ENCODE measurements at regions not wholly inside any gene's neighbourhood (a gene's known extent, or its start where the extent isn't known, plus 50 kb on each side); places are given as distances from the start of the nearest gene placed in this dataset.

- Histone ChIP-seq H3K27ac (no peak overlapping the region), H3K9ac (ENCODE audit: insufficient read length) (no peak overlapping the region), H3K4me3 (no peak overlapping the region), H3K9me3 (ENCODE audit: low read depth, low read length) (no peaks in the 10 kb centered on the region), H3K36me3 (ENCODE audit: insufficient read depth, low read length) (no peaks in the 10 kb centered on the region)
- no peak for TF ChIP-seq EZH2 (IDR thresholded peaks at IDR 0.05)
- TF ChIP-seq FOXP2 (optimal IDR thresholded peaks at IDR 0.05; ENCODE audit: control extremely low read depth, extremely low read length, insufficient read depth) = no peak
- no peak for TF ChIP-seq POLR2AphosphoS5 (IDR thresholded peaks at IDR 0.05; ENCODE audit: borderline replicate concordance, low read depth, low read length)
- no peak for DNase-seq (ENCODE audit: low read depth, low spot score)
Measured at GRCh38 chr1:187114792-187115191, 286.0 kb downstream of the PLA2G4A start.

- DNase-seq (ENCODE audit: low read depth, low spot score) = no peak
- TF ChIP-seq EZH2 (IDR thresholded peaks at IDR 0.05) (no peak), FOXP2 (optimal IDR thresholded peaks at IDR 0.05; ENCODE audit: control extremely low read depth, extremely low read length, insufficient read depth) (no peak), POLR2AphosphoS5 (IDR thresholded peaks at IDR 0.05; ENCODE audit: borderline replicate concordance, low read depth, low read length) (no peak)
- Histone ChIP-seq H3K9ac (ENCODE audit: insufficient read length) (no peak overlapping the region), H3K27ac (no peak overlapping the region), H3K36me3 (ENCODE audit: insufficient read depth, low read length) (no peaks in the 10 kb centered on the region), H3K4me3 (no peak overlapping the region), H3K9me3 (ENCODE audit: low read depth, low read length) (no peaks in the 10 kb centered on the region)
Measured at GRCh38 chr1:187121661-187122060, 292.9 kb downstream of the PLA2G4A start.

- Histone ChIP-seq H3K9ac (ENCODE audit: insufficient read length) (no peak overlapping the region), H3K27ac (no peak overlapping the region), H3K9me3 (ENCODE audit: low read depth, low read length) (no peaks in the 10 kb centered on the region), H3K4me3 (no peak overlapping the region), H3K36me3 (ENCODE audit: insufficient read depth, low read length) (no peaks in the 10 kb centered on the region)
- TF ChIP-seq EZH2 (IDR thresholded peaks at IDR 0.05) (no peak), FOXP2 (optimal IDR thresholded peaks at IDR 0.05; ENCODE audit: control extremely low read depth, extremely low read length, insufficient read depth) (no peak), POLR2AphosphoS5 (IDR thresholded peaks at IDR 0.05; ENCODE audit: borderline replicate concordance, low read depth, low read length) (no peak)
- no peak for DNase-seq (ENCODE audit: low read depth, low spot score)
Measured at GRCh38 chr1:187122566-187122965, 293.8 kb downstream of the PLA2G4A start.

- Histone ChIP-seq H3K36me3 (ENCODE audit: insufficient read depth, low read length) (no peaks in the 10 kb centered on the region), H3K27ac (no peak overlapping the region), H3K4me3 (no peak overlapping the region), H3K9me3 (ENCODE audit: low read depth, low read length) (no peaks in the 10 kb centered on the region), H3K9ac (ENCODE audit: insufficient read length) (no peak overlapping the region)
- DNase-seq (ENCODE audit: low read depth, low spot score) = no peak
- TF ChIP-seq EZH2 (IDR thresholded peaks at IDR 0.05) (no peak), FOXP2 (optimal IDR thresholded peaks at IDR 0.05; ENCODE audit: control extremely low read depth, extremely low read length, insufficient read depth) (no peak), POLR2AphosphoS5 (IDR thresholded peaks at IDR 0.05; ENCODE audit: borderline replicate concordance, low read depth, low read length) (no peak)
Measured at GRCh38 chr1:187129132-187129531, 300.4 kb downstream of the PLA2G4A start.

- no peak for TF ChIP-seq EZH2 (IDR thresholded peaks at IDR 0.05)
- TF ChIP-seq FOXP2 (optimal IDR thresholded peaks at IDR 0.05; ENCODE audit: control extremely low read depth, extremely low read length, insufficient read depth) = no peak
- no peak for TF ChIP-seq POLR2AphosphoS5 (IDR thresholded peaks at IDR 0.05; ENCODE audit: borderline replicate concordance, low read depth, low read length)
- Histone ChIP-seq H3K27ac (no peak overlapping the region), H3K9me3 (ENCODE audit: low read depth, low read length) (no peaks in the 10 kb centered on the region), H3K36me3 (ENCODE audit: insufficient read depth, low read length) (no peaks in the 10 kb centered on the region), H3K4me3 (no peak overlapping the region), H3K9ac (ENCODE audit: insufficient read length) (no peak overlapping the region)
- no peak for DNase-seq (ENCODE audit: low read depth, low spot score)
Measured at GRCh38 chr1:187143783-187144182, 315.0 kb downstream of the PLA2G4A start.

- Histone ChIP-seq H3K9me3 (ENCODE audit: low read depth, low read length) (no peaks in the 10 kb centered on the region), H3K4me3 (no peak overlapping the region), H3K36me3 (ENCODE audit: insufficient read depth, low read length) (no peaks in the 10 kb centered on the region), H3K27ac (no peak overlapping the region), H3K9ac (ENCODE audit: insufficient read length) (no peak overlapping the region)
- no peak for TF ChIP-seq EZH2 (IDR thresholded peaks at IDR 0.05)
- TF ChIP-seq POLR2AphosphoS5 (IDR thresholded peaks at IDR 0.05; ENCODE audit: borderline replicate concordance, low read depth, low read length) = no peak
- no peak for TF ChIP-seq FOXP2 (optimal IDR thresholded peaks at IDR 0.05; ENCODE audit: control extremely low read depth, extremely low read length, insufficient read depth)
- no peak for DNase-seq (ENCODE audit: low read depth, low spot score)
Measured at GRCh38 chr1:187146388-187146787, 317.6 kb downstream of the PLA2G4A start.

- H3K9ac ChIP-seq (ENCODE audit: insufficient read length) = no peak overlapping the region
- no peaks in the 10 kb centered on the region; the same call in 1 of the 2 replicates for H3K9me3 ChIP-seq (ENCODE audit: low read depth, low read length)
- H3K4me3 ChIP-seq = no peak overlapping the region
- no peak for TF ChIP-seq EZH2 (IDR thresholded peaks at IDR 0.05)
- TF ChIP-seq POLR2AphosphoS5 (IDR thresholded peaks at IDR 0.05; ENCODE audit: borderline replicate concordance, low read depth, low read length) = no peak
- TF ChIP-seq FOXP2 (optimal IDR thresholded peaks at IDR 0.05; ENCODE audit: control extremely low read depth, extremely low read length, insufficient read depth) = no peak
- no peak for DNase-seq (ENCODE audit: low read depth, low spot score)
- H3K27ac ChIP-seq = no peak overlapping the region
- H3K36me3 ChIP-seq (ENCODE audit: insufficient read depth, low read length) = no peaks in the 10 kb centered on the region
Measured at GRCh38 chr1:187151555-187151954, 322.8 kb downstream of the PLA2G4A start.

- H3K9ac ChIP-seq (ENCODE audit: insufficient read length) = no peak overlapping the region
- DNase-seq (ENCODE audit: low read depth, low spot score) = no peak
- H3K9me3 ChIP-seq (ENCODE audit: low read depth, low read length) = no peaks in the 10 kb centered on the region; the same call in 1 of the 2 replicates
- no peak overlapping the region for H3K4me3 ChIP-seq
- TF ChIP-seq EZH2 (IDR thresholded peaks at IDR 0.05) = no peak
- no peak for TF ChIP-seq POLR2AphosphoS5 (IDR thresholded peaks at IDR 0.05; ENCODE audit: borderline replicate concordance, low read depth, low read length)
- no peak for TF ChIP-seq FOXP2 (optimal IDR thresholded peaks at IDR 0.05; ENCODE audit: control extremely low read depth, extremely low read length, insufficient read depth)
- no peak overlapping the region for H3K27ac ChIP-seq
- H3K36me3 ChIP-seq (ENCODE audit: insufficient read depth, low read length) = no peaks in the 10 kb centered on the region
Measured at GRCh38 chr1:187153047-187153446, 324.3 kb downstream of the PLA2G4A start.

- no peak overlapping the region for H3K27ac ChIP-seq
Measured at GRCh38 chr1:187157115-187157514, 328.4 kb downstream of the PLA2G4A start.

More at GRCh38 chr1:187157115-187157514, 328.4 kb downstream of the PLA2G4A start:
- Histone ChIP-seq H3K9me3 (ENCODE audit: low read depth, low read length) (no peaks in the 10 kb centered on the region; the same call in 1 of the 2 replicates), H3K36me3 (ENCODE audit: insufficient read depth, low read length) (no peaks in the 10 kb centered on the region), H3K9ac (ENCODE audit: insufficient read length) (no peak overlapping the region), H3K4me3 (no peak overlapping the region)
- DNase-seq (ENCODE audit: low read depth, low spot score) = no peak
- TF ChIP-seq EZH2 (IDR thresholded peaks at IDR 0.05) = no peak
- TF ChIP-seq FOXP2 (optimal IDR thresholded peaks at IDR 0.05; ENCODE audit: control extremely low read depth, extremely low read length, insufficient read depth) = no peak
- no peak for TF ChIP-seq POLR2AphosphoS5 (IDR thresholded peaks at IDR 0.05; ENCODE audit: borderline replicate concordance, low read depth, low read length)

Measured in SK-N-MC (cell line).